OCI-M2 (cell line): ENCODE measurements at regions not wholly inside any gene's neighbourhood (a gene's known extent, or its start where the extent isn't known, plus 50 kb on each side); places are given as distances from the start of the nearest gene placed in this dataset.
"Not testable (repeated sequence)": the region's sequence is repeated elsewhere in the genome, so short reads cannot be mapped to it uniquely, and the experiment has no call there.

Source experiments
- DNase-seq: peaks from one replicate; lab custom pipeline; 2025; ENCODE audit not compliant: unreplicated experiment; lab: John Stamatoyannopoulos, UW

GRCh38 chr2:77831898-77832297, 309.7 kb upstream of the LRRTM4 start:
- no peak for DNase-seq

GRCh38 chr2:77834360-77835002, 312.3 kb upstream of the LRRTM4 start:
- no peak for DNase-seq

DNA sequence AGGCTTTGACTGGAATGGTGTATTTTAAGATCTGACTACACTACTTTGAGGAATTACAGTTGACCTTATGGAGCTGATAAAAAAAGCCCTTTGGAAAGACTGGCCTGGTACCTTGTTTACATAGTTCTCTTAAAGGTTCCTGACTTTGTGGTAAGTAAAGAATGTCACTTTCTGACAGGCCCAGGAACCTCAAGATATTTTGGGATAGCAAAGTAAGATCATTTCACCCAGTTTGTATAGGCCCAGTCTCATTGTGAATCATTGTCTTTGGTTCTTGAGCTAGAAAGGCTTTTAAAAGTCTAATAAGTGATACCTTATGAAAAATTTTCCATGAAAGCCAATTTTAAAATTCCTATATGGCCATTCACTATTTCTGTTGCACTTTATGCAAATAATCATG, 316.3 kb upstream of the LRRTM4 start:
- no peak for DNase-seq

- DNase-seq, result no peak
These were observed 316.9 kb upstream of the LRRTM4 start for GRCh38 chr2:77839102-77839501.

- no peak for DNase-seq
These were observed 339.9 kb upstream of the LRRTM4 start for GRCh38 chr2:77862120-77862519.

GRCh38 chr2:77864426-77864825, 342.2 kb upstream of the LRRTM4 start:
- DNase-seq, result no peak

GRCh38 chr2:77866661-77867060, 344.5 kb upstream of the LRRTM4 start:
- DNase-seq, result no peak

DNA sequence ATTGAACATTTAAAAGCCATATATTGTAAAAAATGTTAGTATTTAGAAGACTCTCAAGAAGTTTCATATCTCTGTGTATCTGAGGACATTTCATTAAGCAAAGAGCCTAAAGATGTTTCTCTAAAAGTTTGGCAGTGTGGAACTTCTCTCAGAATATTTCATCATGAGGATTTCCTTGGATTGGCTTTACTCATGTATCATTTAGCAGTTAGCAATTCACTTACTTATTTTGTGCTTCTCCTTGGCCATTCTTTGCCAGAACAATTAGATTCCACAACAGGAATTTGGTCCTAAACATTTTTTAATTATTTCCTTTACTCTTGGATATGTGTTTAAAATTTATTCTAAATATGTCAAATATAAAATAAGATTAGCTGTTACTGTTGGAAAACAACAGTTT, 345.0 kb upstream of the LRRTM4 start:
- DNase-seq, result no peak

- no peak for DNase-seq
These were observed 351.3 kb upstream of the LRRTM4 start for GRCh38 chr2:77873506-77873905.

GRCh38 chr2:77900211-77900610, 378.0 kb upstream of the LRRTM4 start:
- DNase-seq, result not testable (repeated sequence)

DNA sequence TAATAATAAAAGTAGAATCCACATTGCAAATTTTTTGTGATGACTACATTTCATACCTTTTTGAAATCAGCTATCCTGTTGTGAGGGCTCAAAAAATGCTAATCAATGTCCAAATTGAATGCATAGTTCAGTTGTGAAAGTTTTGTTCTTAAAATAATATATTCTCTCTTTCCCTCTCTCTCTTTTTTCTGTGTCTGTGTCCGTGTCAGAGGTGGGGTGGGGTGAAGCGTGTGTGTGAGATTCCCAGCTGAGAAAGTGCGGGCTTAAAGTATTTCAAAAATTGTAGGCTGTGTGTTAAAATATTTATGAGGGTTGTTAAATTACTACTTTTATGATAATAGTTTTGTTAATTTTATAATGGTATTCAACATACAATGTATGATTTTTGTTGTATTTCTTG, 388.0 kb upstream of the LRRTM4 start:
- DNase-seq, result no peak

- no peak for DNase-seq
These were observed 398.7 kb upstream of the LRRTM4 start for GRCh38 chr2:77920838-77921366.

DNA sequence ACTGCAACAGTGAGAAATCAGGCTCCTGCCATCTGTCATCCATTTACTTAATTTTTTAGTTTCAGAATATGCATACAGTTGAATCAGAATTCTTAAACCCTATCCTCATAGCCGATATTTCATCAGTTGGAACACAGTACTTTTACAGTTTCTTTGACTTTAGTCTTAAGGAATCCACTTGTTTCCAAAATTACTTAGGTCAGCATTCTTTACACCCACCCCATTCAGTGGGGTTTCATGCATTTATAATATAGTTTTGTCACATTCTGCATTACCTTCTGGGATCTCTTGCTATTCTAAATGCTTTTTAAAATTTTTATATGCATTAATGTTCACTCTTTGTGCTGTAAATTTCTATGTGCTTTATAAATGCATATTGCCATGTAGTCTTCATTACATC, 400.4 kb upstream of the LRRTM4 start:
- no peak for DNase-seq

DNA sequence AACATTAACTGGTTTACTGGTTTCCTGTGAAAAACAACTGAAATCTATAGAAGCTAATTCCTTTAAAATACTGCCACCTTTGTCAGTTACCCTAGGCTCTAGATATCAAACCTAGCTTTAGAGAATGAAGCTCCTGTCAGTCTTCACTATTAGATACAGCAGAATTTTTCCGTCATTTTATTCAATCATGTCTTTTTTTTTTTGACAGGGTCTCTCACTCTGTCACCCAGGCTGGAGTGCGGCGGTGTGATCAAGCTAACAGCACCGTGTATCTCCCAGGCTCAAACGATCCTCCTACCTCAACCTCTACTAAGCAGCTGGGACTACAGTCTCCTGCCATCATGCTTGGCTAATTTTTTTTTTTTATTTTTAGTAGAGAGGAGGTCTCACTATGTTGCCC, 415.2 kb upstream of the LRRTM4 start:
- no peak for DNase-seq

- no peak for DNase-seq
These were observed 416.3 kb upstream of the LRRTM4 start for GRCh38 chr2:77938462-77938861.

GRCh38 chr2:77939370-77939769, 417.2 kb upstream of the LRRTM4 start:
- DNase-seq, result no peak

DNA sequence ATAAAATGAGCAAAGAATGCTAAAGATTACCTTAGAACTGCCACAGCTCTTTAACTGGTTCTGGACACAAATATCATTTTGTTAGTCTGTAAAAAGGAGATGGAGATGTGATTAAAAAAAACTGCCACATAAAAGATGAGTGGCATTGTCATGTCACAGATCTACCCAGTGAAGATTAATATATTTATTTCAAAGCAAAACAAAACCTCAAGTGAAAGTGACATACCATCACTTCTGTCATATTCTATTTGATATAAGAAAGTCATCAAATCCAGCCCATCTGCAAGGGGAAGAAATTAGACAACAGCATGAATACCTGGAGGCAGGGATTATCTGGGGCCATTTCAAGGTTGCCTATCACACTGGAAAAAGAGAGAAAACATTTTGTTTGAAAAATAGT, 417.6 kb upstream of the LRRTM4 start:
- no peak for DNase-seq

DNA sequence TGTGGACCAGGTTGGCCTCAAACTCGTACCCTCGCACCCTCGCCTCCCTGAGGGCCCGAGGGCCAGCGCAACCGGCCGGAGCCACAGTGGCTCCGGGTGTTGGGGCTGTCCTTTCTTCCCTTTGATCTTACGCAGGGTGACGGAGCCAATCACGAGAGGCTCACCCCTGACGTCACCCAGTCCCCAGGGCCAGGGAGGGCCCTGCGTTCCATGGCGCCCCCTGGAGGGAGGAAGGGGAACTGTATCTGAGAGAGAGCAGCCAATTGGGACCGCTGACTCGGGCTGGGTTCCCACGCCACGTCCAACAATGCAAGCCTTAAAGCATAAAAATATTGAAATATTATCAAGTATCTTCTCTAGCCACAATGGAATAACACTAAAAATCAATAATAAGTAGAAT, 432.8 kb upstream of the LRRTM4 start:
- no peak for DNase-seq

DNA sequence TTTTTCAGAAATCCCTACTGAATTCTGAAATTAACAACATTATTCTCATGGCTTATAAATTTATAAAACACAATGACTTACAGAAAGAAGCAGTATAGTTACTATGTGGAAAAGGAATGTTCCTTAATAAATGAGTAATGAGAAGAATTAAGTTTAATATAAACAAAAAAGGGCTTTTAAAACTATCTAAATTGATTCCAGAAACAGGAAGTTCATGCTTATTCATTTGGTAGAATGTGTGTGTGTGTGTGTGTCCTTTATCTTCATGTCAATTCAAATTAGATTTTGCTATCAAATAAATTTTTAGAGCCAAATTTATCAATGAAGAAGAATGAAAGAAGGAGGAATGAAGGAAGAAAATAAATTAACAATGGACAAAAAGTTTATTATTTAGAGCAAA, 440.8 kb upstream of the LRRTM4 start:
- DNase-seq, result no peak

DNA sequence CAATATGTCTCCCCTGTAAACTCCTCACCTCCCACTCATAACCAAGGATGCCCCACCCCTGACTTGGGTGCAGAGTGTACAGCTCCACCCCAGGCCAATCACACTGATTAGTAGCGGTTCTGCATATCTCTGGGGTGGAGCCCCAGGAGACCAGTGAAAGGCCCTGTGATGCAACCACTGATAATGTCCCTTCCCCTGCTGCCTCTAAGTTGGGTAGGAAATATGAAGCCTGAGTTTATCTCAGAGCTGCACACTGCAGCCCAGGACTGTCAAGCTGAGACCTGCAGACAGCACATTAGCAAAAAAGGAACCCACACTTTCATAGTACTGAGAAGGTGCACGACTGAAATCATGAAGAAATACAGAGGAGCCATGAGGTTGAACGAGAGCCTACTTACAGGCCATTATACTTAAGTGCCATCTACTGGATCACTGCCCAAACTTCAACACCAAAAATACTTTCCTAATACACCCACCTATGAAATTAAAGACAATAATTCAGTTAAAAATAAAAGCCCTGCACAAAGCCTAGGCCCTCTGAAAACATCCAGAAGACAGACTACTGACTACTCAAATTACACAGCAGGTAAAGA, 455.4 kb upstream of the LRRTM4 start:
- DNase-seq, result peak; percentile 39

DNA sequence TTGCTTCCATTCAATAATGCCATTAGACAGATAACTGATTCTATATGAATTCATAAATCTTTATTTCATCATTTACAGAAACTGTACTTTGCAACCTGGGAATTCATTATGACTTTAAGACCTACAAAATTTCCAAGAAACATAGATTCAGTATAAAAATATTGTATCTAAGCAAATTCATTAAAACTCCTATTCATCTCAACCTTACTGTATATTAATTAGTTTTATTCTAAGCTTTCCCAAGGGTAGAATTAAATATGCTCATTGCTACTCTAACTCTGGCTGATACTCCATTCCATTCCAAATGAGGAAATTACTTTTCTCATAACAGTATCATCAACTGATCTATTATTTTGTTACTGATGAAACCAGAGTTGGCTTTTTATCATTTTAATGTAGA, 473.0 kb upstream of the LRRTM4 start:
- DNase-seq, result no peak

DNA sequence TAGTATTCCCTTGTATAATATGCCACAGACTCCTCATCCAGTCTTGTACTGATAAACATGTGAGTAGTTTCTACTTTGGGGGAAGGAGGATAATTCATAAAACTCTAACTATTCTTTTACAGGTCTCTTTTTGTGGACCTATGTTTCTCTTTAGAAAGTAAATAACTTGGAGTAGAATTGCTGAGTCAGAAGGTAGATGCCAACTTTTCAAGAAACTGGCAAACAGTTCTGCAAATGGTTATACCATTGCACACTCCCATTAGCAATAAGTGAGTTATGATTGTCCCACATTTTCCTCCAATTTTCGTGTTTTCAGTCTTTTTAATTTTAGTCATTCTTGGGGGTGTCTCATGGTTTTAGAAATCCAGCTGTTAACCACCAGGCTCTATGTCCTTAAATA, 477.2 kb upstream of the LRRTM4 start:
- DNase-seq, result no peak

GRCh38 chr2:78009289-78009688, 487.1 kb upstream of the LRRTM4 start:
- DNase-seq, result no peak
